Superior temporal gyrus (tissue), 1 donor: ENCODE measurements at regions not wholly inside any gene's neighbourhood (a gene's known extent, or its start where the extent isn't known, plus 50 kb on each side); places are given as distances from the start of the nearest gene placed in this dataset.
A peak's percentile ranks its signal among the peaks of the same experiment; 100 is the strongest.
"Not testable (repeated sequence)": the region's sequence is repeated elsewhere in the genome, so short reads cannot be mapped to it uniquely, and the experiment has no call there.

ENCODE experiments used
- DNase-seq: peaks from one replicate; pipeline ENCODE4 v3.0.0-alpha.2; 2016; ENCODE audit errors: extremely low spot score

- no peak for DNase-seq
Measured at GRCh38 chr12:61563665-61564450, 696.3 kb upstream of the USP15 start.

GRCh38 chr12:61564466-61564865, 695.7 kb upstream of the USP15 start:
- DNase-seq: no peak

- no peak for DNase-seq
Measured at GRCh38 chr12:61566183-61566582, 694.0 kb upstream of the USP15 start.

GRCh38 chr12:61574339-61574738, 685.9 kb upstream of the USP15 start:
- DNase-seq: no peak

DNA sequence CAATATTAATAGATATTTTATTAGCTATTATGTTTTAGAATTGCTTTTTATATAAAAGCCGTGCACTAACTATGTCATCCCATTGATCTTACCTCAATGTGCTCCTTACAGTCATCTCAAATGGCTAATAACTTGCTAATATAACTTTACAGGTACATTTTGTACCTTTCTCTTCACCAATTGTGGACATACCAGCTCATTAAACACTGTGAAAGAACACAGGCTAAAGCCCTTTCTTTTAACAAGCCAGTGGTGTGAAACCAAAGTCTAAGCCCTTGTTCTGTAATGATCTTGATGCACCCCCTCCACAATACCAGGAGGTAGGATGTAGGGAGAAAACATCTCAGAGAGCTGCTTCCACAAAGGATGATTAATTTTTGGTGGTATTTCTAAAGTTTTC, 675.3 kb upstream of the USP15 start:
- no peak for DNase-seq

- not testable (repeated sequence) for DNase-seq
Measured at GRCh38 chr12:61590864-61591263, 669.3 kb upstream of the USP15 start.

DNA sequence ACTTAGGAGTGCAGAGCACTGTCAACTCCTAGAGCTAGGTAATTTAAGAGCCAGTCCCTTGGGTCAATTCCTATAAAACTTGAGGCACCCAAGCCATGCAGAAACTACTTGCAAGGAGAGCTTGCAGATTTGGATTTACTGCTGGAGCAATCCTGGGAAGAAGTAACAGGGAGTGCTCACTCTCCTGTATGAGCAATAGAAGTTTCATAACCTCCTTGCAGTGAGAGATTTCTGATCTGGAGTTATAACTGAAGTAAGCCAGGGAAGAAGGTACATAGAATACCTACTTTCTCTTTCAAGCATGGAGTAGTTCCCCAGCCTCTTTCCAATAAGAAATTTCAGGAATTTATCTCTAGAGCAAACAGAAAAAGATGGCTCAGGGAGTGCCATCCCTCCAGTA, 650.1 kb upstream of the USP15 start:
- peak; percentile 40 for DNase-seq

DNA sequence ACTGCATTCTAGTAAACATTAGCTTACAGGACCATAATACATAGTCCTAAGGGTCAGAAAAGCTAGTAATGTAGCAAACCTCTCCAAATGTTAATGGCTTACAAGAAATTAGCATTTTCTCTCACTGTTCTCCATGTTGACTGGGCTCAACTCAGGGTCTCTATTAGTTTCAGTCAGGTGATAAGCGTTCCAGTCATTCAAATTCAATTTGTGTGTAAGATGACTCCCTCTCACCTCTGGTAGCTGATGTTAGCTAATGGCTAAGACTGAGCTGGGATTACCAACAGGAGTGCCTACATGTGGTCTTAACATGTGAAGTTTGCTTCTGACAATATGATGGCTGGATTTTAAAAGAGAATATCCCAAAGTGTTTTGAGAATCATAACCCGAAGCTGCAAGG, 630.5 kb upstream of the USP15 start:
- no peak for DNase-seq

GRCh38 chr12:61646639-61647038, 613.6 kb upstream of the USP15 start:
- DNase-seq: no peak

- peak; percentile 20 for DNase-seq
Measured at GRCh38 chr12:61647566-61647965, 612.6 kb upstream of the USP15 start.

DNA sequence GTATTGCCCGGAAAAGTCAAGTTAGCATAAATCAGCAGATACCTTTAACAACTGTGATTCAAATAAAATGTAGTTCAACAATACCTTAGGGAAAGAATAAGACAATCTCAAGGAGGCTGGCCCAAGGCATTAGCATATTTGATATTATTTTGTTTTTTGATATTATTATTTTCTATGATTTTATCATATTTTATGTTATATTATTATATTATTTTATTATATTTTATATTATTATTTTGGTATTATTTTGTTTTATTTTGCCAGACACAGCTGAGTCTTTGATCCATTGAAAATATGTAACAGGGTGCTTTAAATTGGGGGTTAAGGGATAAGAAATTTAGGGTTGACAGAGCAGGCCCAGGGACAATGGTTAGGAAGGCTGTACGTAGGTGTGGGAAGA, 607.9 kb upstream of the USP15 start:
- no peak for DNase-seq

DNA sequence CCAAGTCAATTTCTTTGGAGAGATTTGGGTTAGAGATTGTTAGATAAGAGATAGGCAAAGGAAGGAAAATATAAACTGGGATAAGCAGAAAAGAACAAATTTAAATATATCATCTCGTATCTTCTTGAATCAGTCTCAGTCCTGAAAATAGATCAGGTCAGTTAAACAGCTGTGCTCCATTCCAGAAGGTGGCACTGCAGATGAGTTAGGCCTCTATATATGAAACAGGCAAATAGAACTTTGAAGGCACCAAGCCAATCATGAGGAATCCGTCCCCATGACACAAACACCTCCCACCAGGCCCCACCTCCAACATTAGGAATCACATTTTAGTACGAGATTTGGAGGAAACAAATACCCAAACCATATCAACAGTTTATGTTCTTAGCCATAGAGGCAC, 605.5 kb upstream of the USP15 start:
- DNase-seq: peak; percentile 44

GRCh38 chr12:61655241-61655640, 605.0 kb upstream of the USP15 start:
- DNase-seq: no peak

DNA sequence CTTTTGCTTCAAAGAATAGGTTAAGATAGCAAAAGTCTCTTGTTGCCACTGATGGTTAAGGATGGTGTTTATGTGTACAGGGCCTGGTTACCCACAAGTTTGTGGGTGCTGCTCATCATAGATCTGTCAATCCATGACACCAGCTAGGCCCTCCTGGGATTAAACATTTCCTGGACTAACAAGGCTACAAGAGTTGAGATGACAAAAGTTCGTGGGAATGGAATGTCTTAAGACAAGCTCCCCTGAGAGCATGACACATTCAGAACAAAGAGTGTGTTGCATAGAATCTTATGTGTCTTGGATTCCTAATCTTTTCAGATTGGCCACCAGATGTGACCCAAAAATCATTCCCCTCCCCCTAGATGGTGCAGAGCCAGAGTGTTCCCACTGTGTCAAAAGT, 592.5 kb upstream of the USP15 start:
- no peak for DNase-seq

DNA sequence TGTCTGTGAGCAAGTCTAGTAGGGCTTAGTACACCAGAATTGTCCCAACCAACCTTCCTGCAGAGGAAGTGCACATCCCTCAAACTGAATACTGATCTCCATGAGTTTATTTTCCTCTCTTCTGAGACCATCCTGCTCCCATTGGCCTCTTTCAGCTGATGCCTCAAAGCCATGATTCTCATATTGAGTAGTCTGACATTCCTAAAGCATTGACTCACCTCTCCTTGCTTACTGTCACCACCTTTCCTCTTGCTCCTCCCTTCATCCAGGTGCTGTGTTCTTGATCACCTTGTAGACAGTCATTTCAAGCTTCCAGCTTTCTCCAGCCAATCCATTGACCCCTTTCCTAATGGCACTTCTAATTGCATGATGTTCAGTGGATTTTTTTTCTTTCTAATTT, 583.7 kb upstream of the USP15 start:
- DNase-seq: no peak

GRCh38 chr12:61687407-61687806, 572.8 kb upstream of the USP15 start:
- peak; percentile 39 for DNase-seq

DNA sequence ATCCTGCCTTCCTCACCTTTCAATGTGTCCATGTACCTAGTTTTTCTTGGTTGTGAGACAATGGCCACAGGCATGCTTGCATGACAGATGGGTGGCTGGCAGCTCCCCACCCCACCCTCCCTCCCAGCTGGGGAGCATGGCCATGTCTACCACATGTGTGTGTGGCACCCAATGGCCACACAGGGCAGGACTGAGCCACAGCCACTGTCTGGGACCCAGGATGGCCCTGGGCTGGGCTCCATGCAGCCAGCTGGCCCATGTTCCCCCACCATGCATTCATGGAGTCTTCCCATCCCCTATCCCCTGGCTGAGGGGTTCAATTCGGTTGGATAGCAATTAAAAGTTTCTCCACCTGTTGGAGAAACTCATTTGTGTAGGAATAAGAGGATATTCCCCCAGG, 566.0 kb upstream of the USP15 start:
- no peak for DNase-seq

DNA sequence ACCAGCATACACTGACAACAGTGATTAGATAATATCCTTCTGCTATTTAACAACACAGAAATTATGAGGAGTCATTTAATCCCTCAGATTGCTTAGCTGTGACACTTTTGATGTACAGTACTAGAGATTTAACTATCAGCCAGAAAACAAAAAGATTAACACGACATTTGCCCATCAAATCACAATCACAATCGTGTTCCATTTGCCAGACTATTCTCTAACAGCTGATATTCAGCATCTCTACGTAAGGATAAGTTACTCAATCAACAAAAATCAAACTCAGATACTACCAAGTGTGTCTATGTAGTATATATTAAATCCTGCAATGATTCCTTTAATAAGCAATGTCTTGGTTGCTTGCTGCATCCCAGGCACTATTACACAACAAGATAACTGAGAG, 558.7 kb upstream of the USP15 start:
- DNase-seq: no peak

- no peak for DNase-seq
Measured at GRCh38 chr12:61706783-61707182, 553.4 kb upstream of the USP15 start.

DNA sequence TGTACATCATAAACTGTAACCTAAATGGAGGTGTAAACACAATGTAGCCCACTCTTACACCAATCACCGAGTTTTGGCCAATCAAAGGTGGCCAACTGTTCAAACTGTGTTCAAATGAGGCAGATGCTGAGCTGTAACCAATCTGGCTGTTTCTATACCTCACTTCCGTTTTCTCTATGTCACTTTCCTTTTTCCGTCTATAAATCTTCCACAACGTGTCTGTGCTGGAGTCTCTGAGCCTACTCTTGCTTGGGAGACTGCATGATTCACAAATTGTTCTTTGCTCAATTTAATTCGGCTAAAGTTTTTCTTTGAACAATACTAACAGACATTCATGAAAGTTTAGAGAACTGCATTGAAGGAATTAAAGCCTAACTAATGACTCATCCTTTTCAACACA, 547.1 kb upstream of the USP15 start:
- no peak for DNase-seq

- peak; percentile 61 for DNase-seq
Measured at GRCh38 chr12:61717986-61718385, 542.2 kb upstream of the USP15 start.

DNA sequence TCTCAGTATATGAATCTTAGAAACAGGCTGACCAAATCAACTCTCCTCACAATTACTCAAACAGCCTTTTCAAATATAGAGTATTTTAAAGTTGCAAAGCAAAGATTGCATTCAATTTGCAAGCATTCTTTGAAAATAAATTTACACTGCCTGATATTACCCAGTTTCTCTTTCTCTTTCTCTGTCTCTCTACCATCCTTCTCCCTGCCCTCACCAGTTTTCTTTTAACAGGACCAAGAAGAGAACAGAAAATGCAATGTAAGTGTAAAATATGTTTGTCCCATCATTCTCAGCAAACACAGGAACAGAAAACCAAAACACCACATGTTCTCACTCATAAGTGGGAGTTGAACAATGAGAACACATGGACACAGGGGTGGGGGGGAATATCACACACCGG, 520.3 kb upstream of the USP15 start:
- no peak for DNase-seq

DNA sequence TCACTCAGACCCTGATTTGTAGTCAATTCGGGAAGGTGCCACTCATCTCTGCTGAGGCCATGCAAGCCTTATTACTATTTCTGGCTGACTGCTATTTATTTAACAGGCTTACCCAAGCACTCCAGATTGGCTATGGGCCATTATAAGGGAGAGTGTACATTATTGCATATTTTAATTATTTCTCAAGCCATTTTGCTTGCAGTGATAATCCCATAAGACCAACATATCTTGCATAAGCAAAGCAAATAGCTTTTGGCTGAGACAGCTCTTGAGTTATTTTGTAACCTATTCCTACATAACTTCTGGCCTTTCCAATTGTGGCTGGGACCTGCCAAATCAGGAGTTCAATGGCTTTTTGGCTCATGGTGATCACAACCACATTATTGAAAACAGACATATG, 509.6 kb upstream of the USP15 start:
- DNase-seq: no peak

- DNase-seq: no peak
Measured at GRCh38 chr12:61754214-61754613, 506.0 kb upstream of the USP15 start.
